ENCODE measurements at regions not wholly inside any gene's neighbourhood (a gene's known extent, or its start where the extent isn't known, plus 50 kb on each side); places are given as distances from the start of the nearest gene placed in this dataset.

- Histone ChIP-seq H3K56ac (ENCODE audit: extremely low read depth, insufficient read depth, low read length) (no peak overlapping the region), H4K20me1 (ENCODE audit: insufficient read depth, low read length) (no peaks in the 10 kb centered on the region), H3K79me1 (ENCODE audit: low read depth in 1 of 2, low read length in 2 of 2) (no peaks in the 10 kb centered on the region), H2AK5ac (ENCODE audit: low read depth, low read length) (no peak overlapping the region), H3K18ac (ENCODE audit: low read depth, low read length) (no peak overlapping the region), H3K36me3 (ENCODE audit: control insufficient read depth, insufficient read depth, low read length) (no peaks in the 10 kb centered on the region), H3K27me3 (ENCODE audit: control insufficient read depth, insufficient read depth, low read length) (peaks cover 19% of the 10 kb centered on the region), H3K4me1 (ENCODE audit: control insufficient read depth, insufficient read depth, low read length) (no peaks in the 10 kb centered on the region), H4K5ac (ENCODE audit: low read depth, low read length) (no peak overlapping the region), H3K9me3 (ENCODE audit: control insufficient read depth, insufficient read depth, low read length) (no peaks in the 10 kb centered on the region), H3K23ac (ENCODE audit: low read depth, low read length) (no peak overlapping the region), H3K4me3 (ENCODE audit: insufficient read depth, low read depth, low read length) (no peak overlapping the region), H3K9me1 (ENCODE audit: insufficient read depth, low read length) (no peaks in the 10 kb centered on the region), H2AFZ (replicated peaks; ENCODE audit: low read length, poor library complexity) (no peak overlapping the region), H2BK5ac (ENCODE audit: low read depth, low read length, poor library complexity, severe bottlenecking) (no peak overlapping the region), H4K8ac (ENCODE audit: low read depth in 2 of 2, low read length in 2 of 2) (no peak overlapping the region), H3K4me2 (ENCODE audit: low read depth, low read length) (no peak overlapping the region), H3K14ac (replicated peaks; ENCODE audit: low read depth, low read length) (no peak overlapping the region), H3K4ac (ENCODE audit: low read depth, low read length) (no peak overlapping the region), H3K9ac (ENCODE audit: low read depth, low read length) (no peak overlapping the region), H2BK15ac (ENCODE audit: low read depth, low read length) (no peak overlapping the region), H3K27ac (ENCODE audit: insufficient read depth, low read length) (no peak overlapping the region), H2AK9ac (replicated peaks; ENCODE audit: low read depth, low read length, poor library complexity) (no peak overlapping the region), H2BK120ac (ENCODE audit: low read depth, low read length) (no peak overlapping the region), H2BK20ac (ENCODE audit: low read depth, low read length) (no peak overlapping the region), H4K91ac (ENCODE audit: insufficient read depth, low read depth, low read length) (no peak overlapping the region)
- intact Hi-C loops (cut with micrococcal nuclease), result loop anchor here (10.0 kb wide), 1 partner anchor 1244 kb away; no protein-coding TSS in a partner anchor
- ChIA-PET POLR2A (ENCODE audit: unreplicated experiment) (no interaction called here), CTCF (no interaction called here)
- in situ Hi-C loops (cut with MboI; ENCODE audit: low sequenced_read_pairs), result no loop called here
- TF ChIP-seq CEBPB (IDR thresholded peaks at IDR 0.05; ENCODE audit: low read depth, low read length) (no peak), RCOR1 (IDR thresholded peaks at IDR 0.05; ENCODE audit: insufficient replicate concordance, low read length) (no peak), RAD21 (IDR thresholded peaks at IDR 0.05; ENCODE audit: low read length) (no peak), FOS (IDR thresholded peaks at IDR 0.05; ENCODE audit: low read depth, low read length) (no peak), MXI1 (IDR thresholded peaks at IDR 0.05; ENCODE audit: borderline replicate concordance, low read depth, low read length) (no peak), SMC3 (IDR thresholded peaks at IDR 0.05; ENCODE audit: low read depth, low read length) (no peak), NFE2L2 (IDR thresholded peaks at IDR 0.05; ENCODE audit: low read depth, low read length) (no peak), MAZ (IDR thresholded peaks at IDR 0.05; ENCODE audit: borderline replicate concordance, low read depth, low read length) (no peak), BHLHE40 (IDR thresholded peaks at IDR 0.05; ENCODE audit: low read depth, low read length) (no peak), CHD1 (IDR thresholded peaks at IDR 0.05; ENCODE audit: low read depth, low read length) (no peak), USF2 (IDR thresholded peaks at IDR 0.05; ENCODE audit: low read depth, low read length) (no peak), RFX5 (IDR thresholded peaks at IDR 0.05; ENCODE audit: low read depth, low read length) (no peak), MAFK (IDR thresholded peaks at IDR 0.05; ENCODE audit: low read depth, low read length) (no peak), POLR2A (IDR thresholded peaks at IDR 0.05; ENCODE audit: low read depth, low read length) (no peak), ELK1 (IDR thresholded peaks at IDR 0.05; ENCODE audit: borderline replicate concordance, low read depth, low read length) (no peak), CTCF (conservative IDR thresholded peaks at IDR 0.05; ENCODE audit: low read depth, low read length) (no peak)
- BruUV-seq (replicated peaks), result no TSS peak
- ATAC-seq (ENCODE audit: low read depth) (no peak), DNase-seq (no peak)
- WGBS, 2 experiments (ENCODE audit: extremely low coverage in 2 of 2, insufficient read length in 1 of 2), result 60% methylated on average over 1 of the region's 5 CpGs; no CpG with 5 or more reads in 1 of the 2 experiments
- dilution Hi-C loops (cut with HindIII; ENCODE audit: low sequenced_read_pairs, unreplicated experiment), result no loop called here
Measured at GRCh38 chr12:47558625-47559345, 147.0 kb downstream of the RPAP3 start.
